Loucy (cell line): ENCODE measurements at regions not wholly inside any gene's neighbourhood (a gene's known extent, or its start where the extent isn't known, plus 50 kb on each side); places are given as distances from the start of the nearest gene placed in this dataset.

Source experiments
- H2AFZ ChIP-seq: fragments of 200-600 bp; sonication (generic); 2 replicates; pipeline ENCODE4 v1.6.0; 2016; ENCODE audit warnings: antibody characterized with exemption, mild to moderate bottlenecking, low read length, moderate library complexity
- H3F3A ChIP-seq: fragments of 200-600 bp; 2 replicates; pipeline ENCODE4 v1.6.0; 2016; ENCODE audit warnings: antibody characterized with exemption, low read depth, mild to moderate bottlenecking
- H3K27me3 ChIP-seq: fragments of 200-600 bp; sonication (generic); 2 replicates; pipeline ENCODE4 v1.6.1; 2014; ENCODE audit warnings: low read length, mild to moderate bottlenecking; ENCODE audit not compliant: insufficient read depth, poor library complexity, severe bottlenecking
- H3K36me3 ChIP-seq: fragments of 200-600 bp; sonication (generic); 2 replicates; pipeline ENCODE4 v1.6.1; 2016; ENCODE audit warnings: low read length; ENCODE audit not compliant: insufficient read depth
- H3K4me1 ChIP-seq: fragments of 200-600 bp; sonication (generic); 2 replicates; pipeline ENCODE4 v1.5.1; 2014; ENCODE audit warnings: low read length, mild to moderate bottlenecking; ENCODE audit not compliant: insufficient read depth, poor library complexity, severe bottlenecking
- H3K4me2 ChIP-seq: fragments of 200-600 bp; sonication (generic); 2 replicates; pipeline ENCODE4 v1.6.0; 2014; ENCODE audit warnings: antibody characterized with exemption, low read length, low read depth, mild to moderate bottlenecking; ENCODE audit not compliant: poor library complexity, severe bottlenecking
- H3K4me3 ChIP-seq: fragments of 200-600 bp; sonication (generic); 2 replicates; pipeline ENCODE4 v1.5.1; 2014; ENCODE audit warnings: low read length, mild to moderate bottlenecking, mixed read lengths; ENCODE audit not compliant: poor library complexity, severe bottlenecking
- H3K79me2 ChIP-seq: fragments of 200-600 bp; sonication (generic); 2 replicates; pipeline ENCODE4 v1.6.1; 2014; ENCODE audit warnings: low read length; ENCODE audit not compliant: insufficient read depth
- H3K9ac ChIP-seq: fragments of 200-600 bp; sonication (generic); 2 replicates; pipeline ENCODE4 v1.6.0; 2014; ENCODE audit warnings: mild to moderate bottlenecking, low read depth, low read length, moderate library complexity; ENCODE audit not compliant: poor library complexity, severe bottlenecking
- H3K9me2 ChIP-seq: fragments of 200-600 bp; sonication (generic); replicated peaks from 2 replicates; pipeline ENCODE4 v1.6.1; 2016; ENCODE audit warnings: low read depth, low read length, mixed read lengths
- H3K9me3 ChIP-seq: fragments of 200-600 bp; sonication (generic); 2 replicates; pipeline ENCODE4 v1.6.1; 2014; ENCODE audit warnings: mild to moderate bottlenecking, antibody characterized with exemption, low read length, low read depth; ENCODE audit not compliant: insufficient read depth
- H4K20me1 ChIP-seq: fragments of 200-600 bp; sonication (generic); 2 replicates; pipeline ENCODE4 v1.6.0; 2014; ENCODE audit warnings: antibody characterized with exemption, low read length, mild to moderate bottlenecking; ENCODE audit not compliant: insufficient read depth, poor library complexity, severe bottlenecking
- EZH2phosphoT487 ChIP-seq: fragments of 200-600 bp; IDR thresholded peaks from 2 replicates; pipeline ENCODE4 v1.6.1; 2018; ENCODE audit warnings: antibody characterized with exemption, mild to moderate bottlenecking, moderate library complexity, borderline replicate concordance
- TF ChIP-seq, protein P1 (sequence below): fragments of 200-600 bp; sonication (generic); conservative IDR thresholded peaks from 2 replicates; pipeline ENCODE4 v1.5.1; 2014; ENCODE audit warnings: mild to moderate bottlenecking, antibody characterized with exemption, low read length

DNA sequence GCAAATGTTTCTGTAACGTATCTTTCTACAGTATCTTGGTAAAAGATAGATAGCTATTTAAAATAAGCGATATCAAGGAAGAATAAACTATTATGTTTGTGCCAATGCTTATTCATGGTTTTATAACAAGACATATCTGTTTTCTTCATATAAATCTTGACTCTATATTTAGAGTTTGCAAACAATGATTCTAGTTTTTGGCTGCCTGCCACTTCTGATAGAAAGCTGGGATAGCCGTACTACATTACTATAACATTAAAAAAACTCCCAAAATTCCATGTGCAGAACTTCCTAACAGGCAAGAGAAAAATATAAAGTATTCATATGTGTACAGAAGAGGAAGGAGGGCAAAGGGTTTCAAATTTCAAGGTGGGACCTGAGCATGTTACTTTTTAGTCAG lies 985.0 kb downstream of the BCL11A start:
- H3K4me2 ChIP-seq: no peak overlapping the region
- H3K27me3 ChIP-seq: no peaks in the 10 kb centered on the region
- H3K79me2 ChIP-seq: no peaks in the 10 kb centered on the region
- H3K9ac ChIP-seq: no peak overlapping the region
- TF ChIP-seq, protein P1, sequence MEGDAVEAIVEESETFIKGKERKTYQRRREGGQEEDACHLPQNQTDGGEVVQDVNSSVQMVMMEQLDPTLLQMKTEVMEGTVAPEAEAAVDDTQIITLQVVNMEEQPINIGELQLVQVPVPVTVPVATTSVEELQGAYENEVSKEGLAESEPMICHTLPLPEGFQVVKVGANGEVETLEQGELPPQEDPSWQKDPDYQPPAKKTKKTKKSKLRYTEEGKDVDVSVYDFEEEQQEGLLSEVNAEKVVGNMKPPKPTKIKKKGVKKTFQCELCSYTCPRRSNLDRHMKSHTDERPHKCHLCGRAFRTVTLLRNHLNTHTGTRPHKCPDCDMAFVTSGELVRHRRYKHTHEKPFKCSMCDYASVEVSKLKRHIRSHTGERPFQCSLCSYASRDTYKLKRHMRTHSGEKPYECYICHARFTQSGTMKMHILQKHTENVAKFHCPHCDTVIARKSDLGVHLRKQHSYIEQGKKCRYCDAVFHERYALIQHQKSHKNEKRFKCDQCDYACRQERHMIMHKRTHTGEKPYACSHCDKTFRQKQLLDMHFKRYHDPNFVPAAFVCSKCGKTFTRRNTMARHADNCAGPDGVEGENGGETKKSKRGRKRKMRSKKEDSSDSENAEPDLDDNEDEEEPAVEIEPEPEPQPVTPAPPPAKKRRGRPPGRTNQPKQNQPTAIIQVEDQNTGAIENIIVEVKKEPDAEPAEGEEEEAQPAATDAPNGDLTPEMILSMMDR: no peak
- TF ChIP-seq EZH2phosphoT487: no peak
- no peaks in the 10 kb centered on the region for H3K36me3 ChIP-seq
- H3K9me2 ChIP-seq: no peaks in the 10 kb centered on the region
- no peak overlapping the region for H2AFZ ChIP-seq
- H3K4me3 ChIP-seq: no peak overlapping the region
- H3K4me1 ChIP-seq: no peaks in the 10 kb centered on the region
- H3F3A ChIP-seq: no peaks in the 10 kb centered on the region
- no peaks in the 10 kb centered on the region for H3K9me3 ChIP-seq
- no peaks in the 10 kb centered on the region for H4K20me1 ChIP-seq

DNA sequence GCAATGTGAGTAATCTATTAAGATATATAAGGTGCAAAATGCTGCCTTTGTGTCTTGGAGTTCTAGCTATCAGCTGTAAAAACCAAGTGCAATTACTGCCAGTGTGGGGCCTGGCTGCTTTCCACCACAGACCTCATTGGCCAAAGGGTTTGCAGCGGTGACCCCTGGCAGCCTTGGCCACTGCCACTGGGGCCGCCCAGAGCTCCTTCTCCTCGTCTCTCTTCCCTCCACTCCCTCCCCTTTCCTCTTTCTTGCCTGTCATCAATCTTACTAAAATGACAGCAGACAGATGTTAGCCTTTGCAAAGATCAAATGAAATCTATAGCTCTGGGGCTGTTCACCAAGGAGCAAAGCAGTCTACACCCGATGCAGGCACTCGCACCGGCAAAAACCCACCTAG lies 986.3 kb downstream of the BCL11A start:
- no peak for TF ChIP-seq EZH2phosphoT487
- TF ChIP-seq, protein P1: no peak
- no peaks in the 10 kb centered on the region for H3F3A ChIP-seq
- H3K79me2 ChIP-seq: no peaks in the 10 kb centered on the region
- no peaks in the 10 kb centered on the region for H3K27me3 ChIP-seq
- no peaks in the 10 kb centered on the region for H3K9me3 ChIP-seq
- no peaks in the 10 kb centered on the region for H4K20me1 ChIP-seq
- no peaks in the 10 kb centered on the region for H3K9me2 ChIP-seq
- H3K4me2 ChIP-seq: no peak overlapping the region
- no peaks in the 10 kb centered on the region for H3K36me3 ChIP-seq
- no peak overlapping the region for H3K9ac ChIP-seq
- H3K4me1 ChIP-seq: no peaks in the 10 kb centered on the region
- no peak overlapping the region for H2AFZ ChIP-seq
- no peak overlapping the region for H3K4me3 ChIP-seq

DNA sequence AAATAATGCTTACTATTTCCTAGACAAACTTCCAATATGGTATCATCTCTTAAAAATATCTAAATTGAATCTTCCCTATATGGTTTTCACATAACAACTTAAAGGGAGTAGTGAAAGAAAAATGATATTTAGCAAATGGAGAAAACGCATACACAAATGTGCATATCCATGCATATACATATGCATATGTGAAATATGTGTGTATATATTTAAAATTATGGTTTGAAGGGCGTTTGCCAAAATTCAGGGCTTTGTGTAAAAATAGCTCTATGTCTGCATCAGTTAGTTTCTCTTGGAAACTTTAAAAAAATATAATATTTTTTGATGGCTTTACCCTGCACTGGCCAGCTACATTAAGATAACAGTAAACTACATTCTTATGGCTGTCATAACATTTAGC lies 986.7 kb downstream of the BCL11A start:
- Histone ChIP-seq H3K4me2 (no peak overlapping the region), H3K9ac (no peak overlapping the region), H3K36me3 (no peaks in the 10 kb centered on the region), H4K20me1 (no peaks in the 10 kb centered on the region), H3K27me3 (no peaks in the 10 kb centered on the region), H3K9me2 (no peaks in the 10 kb centered on the region), H3K79me2 (no peaks in the 10 kb centered on the region), H3K4me1 (no peaks in the 10 kb centered on the region), H3K9me3 (no peaks in the 10 kb centered on the region), H3K4me3 (no peak overlapping the region), H3F3A (no peaks in the 10 kb centered on the region), H2AFZ (no peak overlapping the region)
- TF ChIP-seq, protein P1: no peak
- no peak for TF ChIP-seq EZH2phosphoT487
